HEK293T (cell line): ENCODE measurements at regions not wholly inside any gene's neighbourhood (a gene's known extent, or its start where the extent isn't known, plus 50 kb on each side); places are given as distances from the start of the nearest gene placed in this dataset.
"Not testable (repeated sequence)": the region's sequence is repeated elsewhere in the genome, so short reads cannot be mapped to it uniquely, and the experiment has no call there.

Source experiments
- CTCF ChIA-PET: fragments of 350-600 bp; formaldehyde crosslinking; extraction: SDS; loops from one replicate; lab custom pipeline; 2021; ENCODE audit warnings: antibody characterized with exemption, inconsistent platforms; lab: Yijun Ruan, JAX
- POLR2A ChIA-PET: fragments of 350-600 bp; formaldehyde crosslinking; extraction: SDS; loops from one replicate; lab custom pipeline; 2020; ENCODE audit warnings: antibody characterized with exemption, inconsistent platforms; lab: Yijun Ruan, JAX
- DNase-seq: peaks from one replicate; pipeline ENCODE4 v3.0.0; 2012; ENCODE audit warnings: mixed read lengths; ENCODE audit errors: extremely low spot score
- ARNT ChIP-seq: fragments of 450-650 bp; IDR thresholded peaks from 2 replicates; pipeline ENCODE4 v1.6.1; 2017; ENCODE audit warnings: mild to moderate bottlenecking
- BHLHE40 ChIP-seq: fragments of 450-650 bp; IDR thresholded peaks from 2 replicates; pipeline ENCODE4 v1.6.1; 2016; ENCODE audit warnings: mild to moderate bottlenecking, moderate library complexity, borderline replicate concordance
- CTBP1 ChIP-seq: fragments of 450-650 bp; IDR thresholded peaks from 2 replicates; pipeline ENCODE4 v1.6.1; 2016; ENCODE audit warnings: borderline replicate concordance
- ELF4 ChIP-seq: fragments of 450-650 bp; IDR thresholded peaks from 2 replicates; pipeline ENCODE4 v1.6.1; 2017; ENCODE audit warnings: antibody characterized with exemption
- FOXA1 ChIP-seq: fragments of 450-650 bp; IDR thresholded peaks from 2 replicates; pipeline ENCODE4 v1.6.1; 2016; ENCODE audit warnings: mild to moderate bottlenecking
- FOXK2 ChIP-seq: fragments of 450-650 bp; IDR thresholded peaks from 2 replicates; pipeline ENCODE4 v1.6.1; 2016; ENCODE audit warnings: mild to moderate bottlenecking
- FOXM1 ChIP-seq: fragments of 450-650 bp; IDR thresholded peaks from 2 replicates; pipeline ENCODE4 v1.6.1; 2017; ENCODE audit warnings: mild to moderate bottlenecking, borderline replicate concordance
- HDGF ChIP-seq: fragments of 450-650 bp; IDR thresholded peaks from 2 replicates; pipeline ENCODE4 v1.6.1; 2017; ENCODE audit warnings: antibody characterized with exemption, borderline replicate concordance
- L3MBTL2 ChIP-seq: fragments of 450-650 bp; conservative IDR thresholded peaks from 2 replicates; pipeline ENCODE4 v1.6.1; 2016; ENCODE audit warnings: mild to moderate bottlenecking
- LEF1 ChIP-seq: fragments of 450-650 bp; IDR thresholded peaks from 2 replicates; pipeline ENCODE4 v1.6.1; 2017; ENCODE audit warnings: mild to moderate bottlenecking, borderline replicate concordance
- NFRKB ChIP-seq: fragments of 450-650 bp; IDR thresholded peaks from 2 replicates; pipeline ENCODE4 v1.6.1; 2016; ENCODE audit warnings: mild to moderate bottlenecking, moderate library complexity
- SP1 ChIP-seq: fragments of 450-650 bp; IDR thresholded peaks from 2 replicates; pipeline ENCODE4 v1.6.1; 2017
- SUZ12 ChIP-seq: fragments of 450-650 bp; IDR thresholded peaks from 2 replicates; pipeline ENCODE4 v1.6.1; 2016; ENCODE audit warnings: mild to moderate bottlenecking
- TARDBP ChIP-seq: fragments of 450-650 bp; IDR thresholded peaks from 2 replicates; pipeline ENCODE4 v1.6.1; 2016
- ZNF384 ChIP-seq: fragments of 450-650 bp; IDR thresholded peaks from 2 replicates; pipeline ENCODE4 v1.6.1; 2016
- TF ChIP-seq, protein P1 (sequence below): fragments of 450-650 bp; IDR thresholded peaks from 2 replicates; pipeline ENCODE4 v1.6.1; 2016

DNA sequence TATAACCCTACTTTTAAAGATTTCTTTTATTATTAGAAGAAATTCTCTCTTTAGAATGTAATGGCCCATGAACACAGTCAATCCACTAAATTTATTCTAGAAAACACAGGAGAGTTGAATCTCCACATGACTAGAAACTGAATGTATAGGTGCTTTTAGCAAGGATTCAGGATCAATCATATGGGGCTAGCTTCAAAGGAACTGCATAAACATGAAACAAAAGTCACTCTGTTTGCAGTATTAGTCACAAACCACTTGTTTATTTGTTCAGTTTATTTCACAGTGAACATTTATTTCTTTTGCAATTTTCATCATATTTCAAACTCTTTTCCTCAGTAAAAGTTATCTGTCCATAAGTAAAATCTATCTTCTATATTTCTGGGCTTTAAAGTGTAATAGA is 1604.6 kb downstream of the PCDH18 start:
- CTCF ChIA-PET: no interaction called here
- POLR2A ChIA-PET: no interaction called here

DNA sequence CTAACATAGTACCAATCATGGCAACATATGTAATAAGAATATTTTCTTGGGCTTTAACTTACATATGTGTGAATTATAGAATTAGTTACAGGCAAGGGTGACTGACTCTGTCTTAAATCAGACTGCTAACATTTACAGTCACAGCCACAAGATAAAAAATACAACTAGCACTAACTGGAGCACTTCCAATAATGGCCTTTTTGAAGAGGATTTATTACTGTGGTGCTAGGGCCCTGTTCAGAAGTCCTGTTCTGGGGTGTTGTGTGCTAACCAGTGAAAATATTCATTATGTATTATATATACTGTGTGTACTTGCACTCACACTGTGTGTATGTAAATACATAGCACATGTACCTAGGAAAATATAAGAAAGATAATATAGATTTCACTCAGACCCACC is 1611.2 kb downstream of the PCDH18 start:
- ChIA-PET POLR2A (no interaction called here), CTCF (no interaction called here)
- no peak for TF ChIP-seq NFRKB
- TF ChIP-seq LEF1: no peak
- TF ChIP-seq CTBP1: no peak
- no peak for TF ChIP-seq ZNF384
- no peak for TF ChIP-seq HDGF
- no peak for DNase-seq

More for the DNA sequence above, 1604.6 kb downstream of the PCDH18 start:
- DNase-seq: no peak
- TF ChIP-seq CTBP1 (no peak), LEF1 (no peak), ELF4 (no peak), SUZ12 (no peak), ZNF384 (no peak), HDGF (no peak), ARNT (no peak), BHLHE40 (no peak), L3MBTL2 (no peak), SP1 (no peak), FOXK2 (no peak), FOXM1 (no peak)

DNA sequence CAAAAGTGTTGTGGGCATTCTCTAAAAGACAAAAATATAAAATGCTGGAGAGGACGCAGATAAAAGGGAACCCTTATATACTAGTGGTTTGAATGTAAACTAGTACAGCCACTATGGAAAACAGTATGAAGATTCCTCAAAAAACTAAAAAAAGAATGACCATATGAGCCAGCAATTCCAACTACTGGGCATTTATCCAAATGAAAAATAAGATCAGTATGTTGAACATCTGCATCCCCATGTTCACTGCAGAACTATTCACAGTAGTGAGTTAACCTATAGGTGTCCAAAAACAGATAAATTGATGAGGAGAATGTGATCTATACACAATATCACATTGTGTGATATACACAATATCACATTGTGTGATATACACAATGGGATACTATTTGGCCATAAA is 1615.3 kb downstream of the PCDH18 start:
- no peak for DNase-seq
- TF ChIP-seq NFRKB (no peak), FOXA1 (no peak), FOXK2 (no peak), CTBP1 (no peak), HDGF (no peak), FOXM1 (no peak), BHLHE40 (no peak), SP1 (no peak), TARDBP (no peak), ELF4 (no peak), L3MBTL2 (no peak), SUZ12 (no peak), LEF1 (no peak), ZNF384 (no peak), ARNT (no peak)
- TF ChIP-seq, protein P1, sequence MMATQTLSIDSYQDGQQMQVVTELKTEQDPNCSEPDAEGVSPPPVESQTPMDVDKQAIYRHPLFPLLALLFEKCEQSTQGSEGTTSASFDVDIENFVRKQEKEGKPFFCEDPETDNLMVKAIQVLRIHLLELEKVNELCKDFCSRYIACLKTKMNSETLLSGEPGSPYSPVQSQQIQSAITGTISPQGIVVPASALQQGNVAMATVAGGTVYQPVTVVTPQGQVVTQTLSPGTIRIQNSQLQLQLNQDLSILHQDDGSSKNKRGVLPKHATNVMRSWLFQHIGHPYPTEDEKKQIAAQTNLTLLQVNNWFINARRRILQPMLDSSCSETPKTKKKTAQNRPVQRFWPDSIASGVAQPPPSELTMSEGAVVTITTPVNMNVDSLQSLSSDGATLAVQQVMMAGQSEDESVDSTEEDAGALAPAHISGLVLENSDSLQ: no peak
- POLR2A ChIA-PET: no interaction called here
- CTCF ChIA-PET: no interaction called here

DNA sequence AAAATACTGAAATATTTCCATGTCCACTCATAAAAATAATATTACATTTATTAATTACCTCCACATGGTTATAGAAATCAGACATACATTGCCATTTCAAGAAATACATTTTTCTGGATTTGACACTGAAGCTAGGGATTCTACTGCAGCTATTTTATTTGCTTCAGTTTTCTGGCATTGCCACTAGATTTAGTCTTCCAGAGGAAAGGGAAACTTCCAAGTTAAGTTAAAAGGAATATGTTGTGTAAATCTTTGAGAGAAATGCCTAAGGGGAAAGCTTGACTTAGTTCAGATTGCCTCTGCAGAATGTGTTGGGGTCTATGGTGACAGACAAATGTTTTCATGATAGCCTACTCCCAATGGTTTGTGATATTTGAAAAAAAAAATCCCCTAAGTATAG is 1631.3 kb downstream of the PCDH18 start:
- no peak for DNase-seq
- POLR2A ChIA-PET: no interaction called here
- no peak for TF ChIP-seq FOXA1
- CTCF ChIA-PET: no interaction called here

DNA sequence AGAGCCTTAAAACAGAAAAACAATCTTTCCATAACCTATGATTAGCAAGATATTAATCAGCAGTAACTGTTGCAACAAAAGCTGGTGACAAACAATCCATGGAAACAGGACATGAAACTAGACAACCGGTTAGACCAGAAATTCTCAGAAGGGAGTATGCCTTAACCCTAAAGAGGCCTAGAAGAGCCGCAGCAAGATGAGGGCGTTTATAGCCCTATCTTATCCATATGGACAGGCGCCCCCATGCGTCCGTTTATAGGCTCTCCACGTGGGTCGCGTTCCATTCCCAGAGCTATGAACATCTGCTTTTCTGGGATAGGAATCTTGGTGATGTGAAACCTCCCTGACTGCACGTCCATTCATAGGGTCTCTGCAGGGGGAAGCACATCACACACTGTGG is 1662.7 kb upstream of the PABPC4L start:
- POLR2A ChIA-PET, DNase-seq: not testable (repeated sequence)
- CTCF ChIA-PET: interaction anchor here (1.4 kb wide), 1 partner anchor 10 kb away, joined by 4 read pairs; no protein-coding TSS in a partner anchor

DNA sequence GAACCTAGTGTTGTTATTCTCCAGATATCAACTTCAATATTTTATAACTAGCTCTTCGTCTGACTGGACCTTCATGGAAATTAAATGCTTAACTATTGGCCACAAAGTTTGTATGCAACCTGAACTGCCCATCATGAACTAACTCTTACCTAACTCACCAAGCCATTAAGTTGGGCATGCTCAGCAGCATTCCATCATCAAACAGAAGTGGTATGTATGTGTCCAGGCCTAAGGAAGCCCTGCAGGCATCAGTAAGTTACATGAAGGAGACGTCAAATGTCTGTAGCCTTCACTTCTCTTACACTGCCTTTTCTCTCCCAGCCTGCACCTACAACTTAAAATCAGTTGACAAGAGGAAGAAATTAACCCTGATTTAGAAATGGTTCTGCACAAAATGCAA is 1639.2 kb upstream of the PABPC4L start:
- POLR2A ChIA-PET: no interaction called here
- CTCF ChIA-PET: no interaction called here
- TF ChIP-seq BHLHE40 (no peak), TARDBP (no peak), SUZ12 (no peak), FOXK2 (no peak), ELF4 (no peak), ARNT (no peak), NFRKB (no peak), FOXA1 (no peak), FOXM1 (no peak), L3MBTL2 (no peak), CTBP1 (no peak), ZNF384 (no peak), LEF1 (no peak)
- TF ChIP-seq, protein P1: no peak
- DNase-seq: no peak

DNA sequence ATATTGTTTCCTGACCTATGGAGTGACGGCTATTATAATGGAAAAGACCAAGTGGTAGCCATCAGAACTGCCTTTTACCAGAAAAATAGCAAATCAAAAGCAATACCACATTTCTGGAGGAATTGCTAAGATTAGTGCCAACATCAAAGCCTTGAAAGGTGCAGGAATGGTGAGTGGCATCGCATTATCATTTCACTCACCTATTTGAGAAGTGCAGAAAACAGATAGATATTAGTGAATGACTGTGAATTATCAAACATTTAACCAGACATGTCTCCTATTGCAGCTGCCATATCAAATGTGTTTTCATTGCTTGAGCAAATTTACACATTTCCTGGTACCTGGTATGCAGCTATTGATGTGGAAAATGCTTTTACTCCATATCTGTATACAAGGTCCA is 1638.1 kb upstream of the PABPC4L start:
- no peak for DNase-seq
- TF ChIP-seq LEF1: no peak
- no peak for TF ChIP-seq FOXM1
- TF ChIP-seq FOXA1: no peak
- TF ChIP-seq CTBP1: no peak
- TF ChIP-seq L3MBTL2: no peak
- TF ChIP-seq ZNF384: no peak
- no peak for TF ChIP-seq ARNT
- no peak for TF ChIP-seq TARDBP
- TF ChIP-seq, protein P1: no peak
- no peak for TF ChIP-seq BHLHE40
- no peak for TF ChIP-seq ELF4
- CTCF ChIA-PET: no interaction called here
- POLR2A ChIA-PET: no interaction called here
